Activated CD4-positive, alpha-beta T cell treated with anti-CD3 and anti-CD28 coated beads for 48 hours (primary cell): ENCODE measurements at regions not wholly inside any gene's neighbourhood (a gene's known extent, or its start where the extent isn't known, plus 50 kb on each side); places are given as distances from the start of the nearest gene placed in this dataset.
A peak's percentile ranks its signal among the peaks of the same experiment; 100 is the strongest.
"Not testable (repeated sequence)": the region's sequence is repeated elsewhere in the genome, so short reads cannot be mapped to it uniquely, and the experiment has no call there.

Experiments used
- DNase-seq: peaks from one replicate; pipeline ENCODE4 v3.0.0-alpha.2; 2020

DNA sequence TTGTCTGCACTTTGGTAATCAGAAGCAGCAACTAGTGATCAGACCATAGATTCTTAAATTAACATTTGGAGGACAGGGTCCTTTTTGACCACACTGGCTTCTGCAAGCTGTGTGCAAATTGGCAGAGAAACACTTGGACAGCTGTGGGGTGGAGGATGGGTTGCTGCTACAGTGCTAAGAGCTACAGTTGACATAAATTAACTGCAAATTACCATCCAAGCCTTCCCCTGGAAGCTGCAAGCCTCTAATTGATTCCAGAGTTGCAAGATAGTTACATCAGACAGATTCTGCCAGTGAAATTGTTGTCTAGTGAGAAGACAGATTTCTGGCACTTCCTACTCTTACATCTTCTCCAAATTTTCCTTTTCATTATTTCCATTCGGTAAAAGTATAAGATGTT lies 517.7 kb downstream of the DIRAS2 start:
- no peak for DNase-seq

GRCh38 chr9:90127923-90128322 lies 514.7 kb downstream of the DIRAS2 start:
- no peak for DNase-seq

DNA sequence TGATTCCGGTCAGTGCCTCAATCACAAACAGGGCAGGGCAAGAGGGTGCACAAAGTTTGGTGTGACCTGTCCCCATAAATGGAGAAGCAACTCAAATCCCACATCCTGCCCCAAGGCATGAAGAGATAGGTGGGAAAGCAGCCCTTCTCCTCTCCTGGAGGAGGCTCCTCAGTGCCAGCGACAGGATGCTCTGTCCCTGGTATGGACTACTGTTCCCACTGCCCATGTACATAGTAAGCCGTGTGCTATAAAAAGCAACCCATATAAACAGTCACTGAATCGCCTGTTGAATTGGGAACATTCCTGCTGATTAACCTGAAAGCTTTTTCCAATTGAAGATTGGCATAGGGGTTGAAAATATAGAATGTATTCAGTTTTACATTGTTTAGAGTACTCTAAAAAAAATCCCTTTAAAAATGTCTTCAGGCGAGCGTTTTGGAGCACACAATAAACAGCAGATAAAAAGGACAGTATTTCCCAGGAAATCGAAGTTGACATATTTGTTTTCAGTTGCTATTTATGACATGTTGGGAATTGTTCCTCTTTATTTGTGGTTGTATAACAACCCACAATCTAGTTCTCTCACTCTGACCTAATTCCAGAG lies 513.9 kb downstream of the DIRAS2 start:
- no peak for DNase-seq

DNA sequence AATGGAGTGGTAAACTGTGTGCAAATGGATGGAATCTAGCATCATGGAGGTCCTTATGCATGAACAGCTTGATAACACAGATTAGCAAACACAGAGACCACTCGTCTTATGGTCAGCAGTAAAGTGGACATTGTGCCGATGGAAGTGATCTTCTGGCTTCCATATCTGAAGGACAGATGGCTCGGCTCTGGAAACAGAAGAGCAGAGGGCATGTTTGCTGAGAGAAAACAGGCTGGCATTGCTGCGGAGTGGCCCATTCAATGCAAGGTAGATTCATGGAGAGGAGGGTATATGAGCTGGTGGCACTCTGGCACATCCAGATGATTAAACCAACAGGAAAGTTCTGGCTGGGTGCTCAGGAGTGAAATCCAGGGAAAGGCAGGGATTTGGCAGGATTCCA lies 513.2 kb downstream of the DIRAS2 start:
- DNase-seq, result no peak

GRCh38 chr9:90131568-90131967 lies 511.1 kb downstream of the DIRAS2 start:
- no peak for DNase-seq

DNA sequence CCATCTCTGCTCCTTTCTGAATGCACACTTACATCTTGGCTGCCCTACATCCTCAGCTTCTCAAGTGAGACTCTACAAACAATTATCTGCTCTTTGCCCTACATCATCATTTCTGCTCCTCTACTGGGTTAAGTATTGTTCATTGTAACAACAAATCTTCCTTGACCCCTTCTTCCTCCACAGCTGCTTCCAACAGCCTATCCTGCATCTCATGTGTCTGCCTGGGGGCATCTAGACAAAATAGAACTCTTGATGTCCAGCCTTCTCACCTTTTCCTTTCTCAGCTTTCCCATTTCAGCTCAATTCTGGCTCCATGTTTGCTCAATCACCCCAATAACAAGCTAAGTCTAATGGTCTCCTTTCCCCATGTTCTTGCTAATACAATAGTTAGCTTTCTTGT lies 509.8 kb downstream of the DIRAS2 start:
- no peak for DNase-seq

- no peak for DNase-seq
These were observed 504.8 kb downstream of the DIRAS2 start for GRCh38 chr9:90137801-90138200.

DNA sequence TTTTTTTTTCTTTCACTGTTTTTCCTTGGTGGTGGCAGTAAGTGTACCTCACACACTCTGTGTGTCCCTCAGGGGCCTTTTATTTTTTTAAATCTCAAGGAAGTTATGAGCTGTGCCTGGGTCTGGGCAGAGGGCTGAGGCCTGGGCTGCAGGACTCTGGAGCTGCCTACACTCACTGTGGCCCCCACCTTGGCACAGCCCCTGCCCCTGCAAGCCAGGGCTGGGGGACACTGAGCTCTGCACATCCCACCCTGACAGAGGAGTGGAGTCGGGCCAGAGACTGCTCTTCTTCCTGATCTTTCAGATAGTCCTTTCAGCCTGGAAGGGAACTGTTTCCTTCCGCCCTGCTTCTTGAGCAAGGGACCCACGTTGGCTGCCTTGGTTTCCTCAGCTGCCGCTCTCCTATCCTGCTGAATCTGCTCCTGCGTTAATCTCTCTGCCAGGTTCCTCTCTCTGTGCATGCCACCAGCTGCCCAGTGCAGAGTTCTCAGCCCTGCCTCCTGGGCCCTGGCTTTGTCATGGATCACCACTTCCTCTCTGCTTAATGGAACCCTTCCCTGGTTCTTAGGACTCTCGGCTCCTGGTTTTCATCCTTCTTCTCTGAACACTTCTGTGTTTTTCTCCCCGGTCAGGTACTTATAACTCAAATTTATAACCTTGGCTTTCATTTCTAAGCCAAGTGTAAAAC lies 502.3 kb downstream of the DIRAS2 start:
- DNase-seq, result no peak

DNA sequence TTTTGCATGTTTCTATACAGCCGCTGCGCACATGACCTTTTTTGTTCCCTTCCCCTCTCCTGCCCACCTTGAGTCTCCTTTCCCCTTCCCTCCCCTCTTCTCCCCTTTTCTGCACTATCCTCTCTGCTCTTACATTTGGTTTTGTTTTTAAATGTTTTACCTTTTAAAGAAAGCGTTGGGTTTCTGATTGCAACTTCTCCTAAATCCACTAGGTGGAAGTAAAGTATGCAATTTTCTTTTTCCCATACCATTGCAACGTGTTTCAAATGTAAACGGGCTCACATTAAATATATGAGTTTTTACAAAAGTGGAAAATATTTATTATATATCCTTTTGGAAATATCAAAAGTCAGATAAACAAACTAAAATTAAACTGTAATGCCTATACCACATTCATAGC lies 500.9 kb downstream of the DIRAS2 start:
- DNase-seq, result no peak

DNA sequence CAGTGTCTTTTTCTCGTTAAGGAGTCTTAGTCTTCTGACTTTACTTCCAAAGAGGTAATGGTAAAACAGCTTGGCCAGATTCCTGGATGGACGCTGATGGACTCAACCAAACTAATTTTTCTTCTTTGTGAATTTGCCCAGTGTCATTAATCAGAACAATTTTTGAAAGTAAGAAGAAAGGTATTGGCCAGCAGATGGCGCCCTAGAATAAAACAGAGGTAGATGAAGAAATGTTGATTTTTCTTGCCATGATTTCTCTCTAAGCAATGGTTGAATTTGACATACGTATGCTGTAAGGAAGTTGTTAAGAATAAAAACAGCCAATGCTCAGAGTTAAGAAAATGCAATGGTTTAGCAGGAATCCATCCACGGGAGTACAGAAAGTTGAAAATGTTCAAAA lies 500.0 kb downstream of the DIRAS2 start:
- peak; percentile 67 for DNase-seq

DNA sequence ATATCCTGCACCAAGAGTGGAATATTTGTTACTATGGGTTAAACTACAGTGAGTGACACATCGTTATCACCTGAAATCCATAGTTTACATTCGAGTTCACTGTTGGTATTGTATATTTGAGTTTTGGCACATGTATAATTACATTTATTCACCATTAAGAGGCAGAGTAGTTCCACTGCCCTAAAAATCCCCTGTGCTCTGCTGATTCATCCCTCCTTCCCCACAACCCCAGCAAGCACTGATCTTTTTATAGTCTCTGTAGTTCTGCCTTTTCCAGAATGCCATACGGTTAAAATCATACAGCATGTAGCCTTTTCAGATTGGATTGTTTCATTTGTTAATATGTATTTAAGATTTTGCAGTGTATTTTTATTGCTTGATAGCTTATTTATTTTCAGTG lies 495.2 kb downstream of the DIRAS2 start:
- DNase-seq, result no peak

GRCh38 chr9:90156318-90156717 lies 486.3 kb downstream of the DIRAS2 start:
- no peak for DNase-seq

DNA sequence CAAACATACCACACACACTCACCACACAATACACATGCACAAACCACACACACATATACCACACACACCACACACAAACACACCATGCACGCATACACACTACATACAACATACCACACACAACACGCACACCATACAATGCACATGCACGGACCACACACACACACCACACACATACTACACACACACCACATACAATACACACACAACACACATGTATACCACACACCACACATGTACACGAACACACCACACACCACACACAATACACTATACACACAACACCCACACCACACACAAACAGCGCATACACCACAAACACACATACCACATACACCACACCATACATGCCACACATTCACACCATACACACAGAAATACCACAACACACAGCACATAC lies 480.3 kb downstream of the DIRAS2 start:
- DNase-seq, result no peak

DNA sequence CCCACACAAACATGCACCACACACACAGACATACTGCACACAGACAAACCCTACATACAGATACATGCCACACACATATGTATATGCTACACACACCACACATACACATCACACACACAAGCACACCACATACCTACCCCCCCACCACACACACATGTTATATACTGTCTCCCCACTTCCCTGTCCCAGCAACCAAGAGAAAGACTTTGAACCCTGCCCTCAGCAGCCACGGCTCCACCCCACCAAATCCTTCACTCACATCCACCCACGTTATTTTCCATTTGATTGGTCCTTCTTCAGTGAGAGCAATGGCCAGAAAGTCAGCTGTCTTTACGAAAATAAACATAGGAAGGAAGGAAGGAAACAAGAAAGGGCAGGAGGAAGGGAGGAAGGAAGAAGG lies 479.8 kb downstream of the DIRAS2 start:
- DNase-seq, result no peak

DNA sequence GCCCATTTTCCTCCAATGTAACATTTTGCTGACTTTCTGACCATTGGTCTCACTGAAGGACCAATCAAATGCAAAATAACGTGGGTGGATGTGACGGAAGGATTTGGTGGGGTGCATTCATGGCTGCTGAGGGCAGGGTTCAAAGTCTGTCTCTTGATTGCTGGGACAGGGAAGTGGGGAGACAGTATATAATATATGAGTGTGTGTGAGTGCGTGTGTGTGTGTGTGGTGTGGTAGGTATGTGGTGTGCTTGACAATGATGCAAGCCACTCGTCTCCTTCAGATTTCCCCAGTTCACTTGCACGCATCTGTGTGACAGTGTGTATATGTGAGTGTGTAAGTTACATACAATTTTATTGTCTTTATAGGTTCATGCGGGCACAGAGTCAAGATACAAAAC lies 477.3 kb downstream of the DIRAS2 start:
- DNase-seq, result no peak

GRCh38 chr9:90166374-90166773 lies 476.2 kb downstream of the DIRAS2 start:
- DNase-seq, result not testable (repeated sequence)

DNA sequence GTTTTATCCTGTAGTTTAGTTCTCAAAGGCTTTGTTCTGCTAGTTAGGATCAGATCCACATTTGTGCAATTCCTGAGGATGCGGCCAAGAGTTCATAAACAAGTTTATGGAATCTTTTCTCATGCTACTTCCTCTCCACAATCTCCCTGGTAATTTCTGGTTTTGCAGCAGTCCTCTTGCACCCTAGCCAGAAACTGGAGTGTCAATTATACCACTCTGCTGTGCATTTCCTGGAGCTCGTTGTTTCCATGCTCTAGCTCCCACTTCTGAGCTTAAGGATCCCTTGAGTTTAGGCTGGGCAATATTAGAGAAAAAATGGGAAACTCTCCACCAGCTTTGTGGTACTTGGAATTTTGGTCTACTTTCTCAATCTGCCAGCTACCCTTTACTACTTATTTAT lies 474.7 kb downstream of the DIRAS2 start:
- no peak for DNase-seq

DNA sequence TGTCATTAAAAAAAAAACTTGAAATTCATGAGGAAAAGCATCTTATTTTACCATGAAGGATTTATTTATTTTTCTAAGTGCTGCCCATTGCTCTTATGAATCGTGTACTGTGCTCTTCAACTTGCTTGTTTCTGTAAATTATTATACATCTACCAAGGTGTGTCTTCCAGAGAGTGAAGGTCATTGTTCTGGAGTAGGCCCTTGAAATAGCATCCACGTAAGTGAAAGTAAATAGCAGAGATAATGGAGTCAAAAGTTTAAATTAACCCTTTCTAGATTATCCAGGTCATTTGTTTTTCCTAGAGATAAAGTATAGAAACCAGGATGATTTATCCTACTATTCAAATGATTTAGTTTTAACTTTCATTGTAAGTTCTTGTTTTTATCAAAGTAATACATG lies 473.1 kb downstream of the DIRAS2 start:
- no peak for DNase-seq

- not testable (repeated sequence) for DNase-seq
These were observed 468.7 kb downstream of the DIRAS2 start for GRCh38 chr9:90173935-90174334.

DNA sequence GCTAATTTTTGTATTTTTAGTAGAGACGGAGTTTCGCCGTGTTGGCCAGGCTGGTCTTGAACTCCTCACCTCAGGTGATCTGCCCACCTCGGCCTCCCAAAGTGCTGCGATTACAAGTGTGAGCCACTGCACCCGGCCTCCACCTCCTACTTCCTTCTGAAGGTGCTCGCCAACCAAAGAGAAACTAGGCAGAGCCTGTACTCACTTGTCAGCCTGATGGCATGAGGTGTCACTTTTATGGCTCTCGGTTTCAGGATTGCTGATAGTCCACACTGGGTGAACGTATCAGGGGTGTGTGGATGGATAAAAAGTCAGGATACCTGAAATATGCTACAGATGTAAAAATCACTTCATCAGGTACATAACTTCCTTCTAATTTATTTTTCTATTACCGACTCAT lies 468.3 kb downstream of the DIRAS2 start:
- DNase-seq, result not testable (repeated sequence)

DNA sequence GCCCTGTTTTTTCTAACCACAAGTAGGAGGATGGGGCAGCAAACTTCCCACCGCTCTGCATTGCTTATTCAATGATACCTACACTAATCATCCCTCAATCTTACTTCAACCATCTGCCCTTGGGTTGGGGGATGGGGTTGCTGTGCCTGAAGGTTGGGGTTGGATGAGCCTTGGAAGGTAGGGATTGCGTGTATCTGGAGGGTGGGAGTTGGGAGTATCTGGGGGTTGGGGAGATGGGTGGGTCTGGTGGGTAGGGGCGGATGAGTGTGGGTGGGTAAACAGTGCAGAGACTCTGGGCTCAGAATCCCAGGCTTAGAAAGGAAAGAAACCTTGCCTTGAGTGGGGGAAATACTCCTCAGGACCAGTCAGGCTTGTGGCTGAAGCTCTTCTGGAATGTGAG lies 467.4 kb downstream of the DIRAS2 start:
- no peak for DNase-seq

GRCh38 chr9:90175865-90176264 lies 466.8 kb downstream of the DIRAS2 start:
- DNase-seq, result no peak

DNA sequence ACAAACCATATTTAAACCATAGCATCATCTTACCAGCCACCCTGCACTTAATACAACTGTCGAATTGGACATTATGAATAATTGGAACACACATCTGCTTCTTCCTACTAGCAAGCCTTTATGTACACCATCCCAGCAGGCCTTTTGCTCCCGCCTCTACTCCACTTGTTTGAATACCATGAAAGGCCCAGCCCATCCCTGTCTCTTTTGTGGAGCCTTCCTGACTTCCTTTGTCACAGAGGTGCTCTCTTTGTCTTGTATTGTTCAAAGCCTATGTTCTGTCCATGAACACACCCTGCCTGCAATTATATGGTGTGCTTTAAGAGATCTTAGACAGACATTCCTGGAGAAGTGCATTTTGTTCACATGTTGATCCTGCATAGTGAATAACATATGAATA lies 465.7 kb downstream of the DIRAS2 start:
- DNase-seq, result no peak

DNA sequence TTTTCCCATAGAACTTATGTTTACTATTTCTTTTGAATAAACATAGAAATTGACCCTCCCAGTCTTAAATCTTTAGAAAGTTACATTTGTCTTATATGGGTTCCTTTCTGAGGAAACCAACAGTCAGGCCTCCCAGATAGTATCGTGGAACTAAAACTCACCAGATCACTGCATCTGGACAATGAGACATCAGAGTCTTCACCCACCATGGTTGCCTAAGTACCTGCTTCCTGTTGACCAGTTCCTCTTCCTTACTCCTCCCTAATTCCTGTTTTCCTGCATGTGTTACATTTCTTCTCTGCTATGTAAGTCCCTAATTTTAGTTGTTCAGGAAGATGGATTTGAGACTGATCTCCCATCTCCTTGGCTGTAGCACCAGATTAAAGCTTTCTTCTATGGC lies 462.2 kb downstream of the DIRAS2 start:
- DNase-seq, result no peak

GRCh38 chr9:90188656-90189055 lies 454.0 kb downstream of the DIRAS2 start:
- no peak for DNase-seq
